T follicular helper cell (primary cell): ENCODE measurements at regions not wholly inside any gene's neighbourhood (a gene's known extent, or its start where the extent isn't known, plus 50 kb on each side); places are given as distances from the start of the nearest gene placed in this dataset.

Experiments used
- DNase-seq: peaks from one replicate; pipeline ENCODE4 v3.0.0-alpha.2; 2020; ENCODE audit warnings: low read depth

DNA sequence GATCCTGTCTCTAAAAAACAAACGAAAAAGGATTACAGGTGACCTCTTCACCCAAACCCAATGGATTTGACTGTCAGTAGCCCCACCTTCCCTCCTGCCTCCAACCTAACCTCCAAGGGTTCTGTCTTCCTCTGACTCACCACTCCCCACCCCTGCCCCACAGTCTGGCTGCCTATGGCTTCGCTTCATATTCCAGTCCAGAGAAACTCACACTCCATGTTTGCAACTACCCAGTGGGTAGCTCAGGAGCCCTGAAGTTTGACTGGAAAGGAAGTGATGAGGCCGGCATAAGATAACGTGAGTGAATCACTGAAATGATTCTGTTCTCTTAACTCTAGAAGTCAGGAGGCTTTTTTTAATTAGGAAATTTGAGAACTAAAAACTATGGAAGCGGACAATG, 303.9 kb downstream of the FOXO1 start:
- DNase-seq, result no peak

DNA sequence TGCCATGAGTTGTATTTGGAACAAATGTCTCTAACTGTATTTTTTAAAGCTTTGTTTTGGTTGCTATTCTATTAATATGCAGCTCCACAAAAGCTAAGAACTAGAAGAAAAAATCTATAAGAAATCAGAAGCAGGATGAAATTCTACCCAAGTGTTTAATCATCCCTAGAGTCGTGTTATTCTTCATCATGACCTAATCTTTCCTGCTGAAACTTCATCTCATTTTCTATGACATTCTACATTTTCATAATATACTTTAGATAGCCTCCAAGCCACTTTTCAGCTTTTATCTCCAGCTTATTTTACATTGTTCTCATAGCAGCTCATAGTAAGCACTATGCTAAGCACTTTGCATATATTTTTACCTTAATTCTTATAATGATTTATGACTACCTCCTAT, 302.8 kb downstream of the FOXO1 start:
- no peak for DNase-seq

DNA sequence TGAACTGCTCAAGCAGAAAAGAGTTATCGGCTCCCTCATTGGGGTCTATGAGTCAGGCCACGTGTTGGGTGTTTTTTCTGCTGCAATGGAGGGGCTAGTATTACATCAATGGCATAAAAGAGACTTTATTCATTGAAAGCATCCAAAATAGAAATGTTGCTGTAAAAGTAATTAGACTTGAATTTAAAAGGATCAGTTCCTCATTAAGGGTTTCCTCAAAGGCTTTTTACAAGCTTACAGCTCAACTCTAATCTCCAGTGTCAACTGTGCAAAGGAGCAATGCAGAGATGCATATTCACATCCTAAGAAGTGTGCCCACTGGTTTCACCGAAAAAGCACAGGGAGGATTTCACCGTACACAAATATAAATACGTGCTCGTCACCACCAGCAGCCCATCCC, 300.3 kb downstream of the FOXO1 start:
- no peak for DNase-seq

DNA sequence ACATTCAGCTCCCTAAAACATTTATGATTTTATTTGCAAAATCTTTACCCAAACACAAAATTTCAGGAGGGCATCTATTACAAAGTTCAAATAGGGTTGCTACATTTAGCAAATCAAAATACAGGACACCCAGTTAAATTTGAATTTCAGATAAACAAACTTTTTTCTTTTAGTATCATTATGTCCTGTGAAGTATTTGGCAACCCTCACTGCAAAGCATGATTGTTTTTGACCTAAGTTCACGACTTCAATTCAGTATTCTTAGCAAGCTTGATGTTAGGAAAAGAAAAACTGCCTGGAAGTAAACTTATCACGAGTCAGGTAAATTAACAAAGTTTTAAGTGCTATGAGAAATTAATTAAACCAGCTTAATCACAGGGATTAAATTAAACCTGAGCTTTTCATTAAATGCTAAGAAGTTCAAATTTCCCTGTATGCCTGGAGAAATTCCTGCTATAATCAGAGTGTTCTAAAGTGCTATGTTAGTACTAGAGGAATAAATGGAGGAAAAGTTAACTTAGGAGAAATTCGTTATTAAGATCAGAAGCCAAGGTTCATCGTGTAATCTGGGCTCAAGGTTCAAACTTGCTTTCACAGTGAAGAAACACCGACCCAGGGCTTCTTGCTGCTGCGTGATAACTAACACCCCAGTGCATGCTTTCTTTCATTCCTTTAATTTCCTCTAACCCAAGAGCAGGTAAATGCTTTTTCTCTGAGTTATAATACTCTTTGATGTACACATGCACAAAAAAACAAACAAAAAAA, 298.1 kb downstream of the FOXO1 start:
- no peak for DNase-seq

DNA sequence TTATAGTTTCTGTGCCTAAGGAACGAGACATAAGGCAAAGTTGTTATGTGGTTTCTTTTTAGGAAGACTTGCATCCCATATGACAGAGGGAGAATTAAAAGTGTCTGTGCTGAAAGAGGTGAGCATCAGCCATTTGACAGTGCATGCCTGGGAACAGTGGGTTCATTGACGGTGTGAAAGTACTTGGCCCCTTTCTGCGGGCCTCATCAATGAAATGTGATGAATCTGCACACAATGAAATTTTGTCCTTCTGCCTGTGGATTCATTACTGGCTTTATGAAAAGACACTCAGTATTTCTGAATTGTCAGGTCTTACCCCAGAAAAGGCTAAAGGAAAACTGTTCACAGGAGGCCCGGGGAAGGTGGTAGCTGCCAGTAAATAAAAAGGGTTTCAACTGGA, 295.8 kb downstream of the FOXO1 start:
- no peak for DNase-seq

DNA sequence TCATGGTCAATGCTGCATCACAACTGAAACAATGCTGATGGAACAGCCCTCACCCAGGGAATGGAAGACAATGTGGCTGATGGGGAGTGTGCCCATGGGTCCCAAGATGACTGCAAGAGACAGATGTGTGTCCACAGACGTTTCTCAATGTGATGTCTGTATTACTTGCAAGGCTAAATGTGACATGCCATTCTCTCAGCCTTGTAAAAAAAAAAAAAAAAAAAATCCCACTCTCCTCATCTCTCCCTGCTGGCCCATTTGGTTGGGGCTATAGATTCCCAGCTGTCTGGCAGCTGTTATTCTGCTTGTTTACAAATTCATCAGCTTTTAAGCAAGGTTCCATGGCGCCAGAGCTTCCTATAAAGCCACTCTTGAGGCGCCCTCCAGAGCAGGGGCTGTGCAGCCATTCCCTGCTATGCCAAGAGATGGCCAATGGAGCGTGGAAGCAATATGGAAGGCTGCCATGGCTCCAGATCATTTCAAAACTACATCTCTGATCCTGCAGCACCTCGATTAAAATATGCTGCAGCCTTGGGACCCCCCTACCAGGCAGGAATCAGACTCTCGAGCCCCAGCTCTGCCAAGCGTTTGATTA, 294.8 kb downstream of the FOXO1 start:
- DNase-seq, result no peak

DNA sequence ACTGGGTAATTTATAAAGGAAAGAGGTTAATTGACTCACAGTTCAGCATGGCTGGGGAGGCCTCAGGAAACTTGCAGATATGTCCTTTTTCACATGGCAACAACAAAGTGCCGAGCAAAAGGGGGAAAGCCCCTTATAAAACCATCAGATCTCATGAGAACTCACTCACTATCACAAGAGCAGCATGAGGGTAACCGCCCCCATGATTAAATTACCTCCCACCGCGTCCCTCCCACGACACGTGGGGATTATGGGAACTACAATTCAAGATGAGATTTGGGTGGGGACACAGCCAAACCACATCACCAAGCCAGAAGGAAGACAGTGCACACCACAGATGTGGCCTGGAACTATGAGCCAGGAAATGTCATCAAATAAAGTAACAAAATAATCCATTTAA, 292.8 kb downstream of the FOXO1 start:
- DNase-seq, result peak; percentile 6

DNA sequence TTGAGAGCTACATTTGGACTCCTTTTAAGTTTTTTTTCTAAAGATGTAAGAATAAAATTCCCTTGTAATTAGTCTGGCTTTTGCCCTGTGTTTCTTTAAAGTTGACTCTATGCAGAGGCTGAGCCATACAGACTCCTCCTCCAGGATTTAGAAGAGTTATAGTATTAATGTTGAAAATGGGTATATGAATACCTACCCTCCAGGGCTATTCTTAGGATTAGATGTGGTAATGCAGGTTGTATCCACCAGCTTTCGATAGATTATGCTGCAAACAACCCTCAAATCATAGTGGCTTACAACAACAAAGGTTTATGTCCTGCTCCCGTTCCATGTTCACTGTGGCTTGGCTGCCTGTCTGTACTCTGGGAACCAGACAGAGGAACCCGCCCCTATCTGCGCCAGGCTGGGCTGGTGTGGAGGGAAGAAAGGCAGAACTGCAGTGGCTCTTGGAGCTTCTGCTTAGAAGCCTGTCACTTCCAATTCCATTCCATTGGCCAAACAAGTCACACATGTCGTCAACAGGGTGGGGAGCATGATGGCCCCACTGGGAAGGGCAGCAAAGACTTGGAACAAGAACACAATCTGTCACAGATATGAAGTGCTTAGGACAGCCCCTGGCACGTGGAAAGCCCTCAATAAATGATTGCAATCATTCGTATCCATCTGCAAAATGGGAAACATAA, 290.8 kb downstream of the FOXO1 start:
- no peak for DNase-seq

DNA sequence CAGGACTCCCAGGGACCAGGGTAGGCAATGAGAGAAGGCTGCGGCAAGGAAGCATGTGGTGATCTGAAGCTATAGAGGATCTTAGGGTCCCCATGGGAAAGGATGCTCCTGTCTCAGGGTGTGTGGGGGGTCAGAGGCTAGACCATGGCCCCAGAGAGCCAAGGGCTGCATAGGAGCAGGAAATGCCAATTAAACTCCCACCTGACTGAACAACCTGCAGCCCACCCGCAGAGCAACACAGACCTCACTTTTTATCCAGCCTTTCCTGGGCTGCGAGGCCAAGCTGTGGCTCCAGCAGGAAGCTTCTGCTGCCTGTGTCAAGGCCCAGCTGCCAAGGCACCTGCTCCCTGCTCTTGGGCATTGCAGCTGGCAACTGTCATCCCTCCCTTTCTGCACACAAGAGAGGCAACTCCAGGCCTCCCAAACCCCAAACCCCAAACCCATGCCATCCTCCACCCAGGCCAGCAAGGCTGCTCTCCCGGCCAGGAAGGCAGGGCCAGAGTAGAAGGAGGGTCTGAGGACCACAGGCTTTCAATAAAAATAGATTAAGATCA, 290.1 kb downstream of the FOXO1 start:
- no peak for DNase-seq

DNA sequence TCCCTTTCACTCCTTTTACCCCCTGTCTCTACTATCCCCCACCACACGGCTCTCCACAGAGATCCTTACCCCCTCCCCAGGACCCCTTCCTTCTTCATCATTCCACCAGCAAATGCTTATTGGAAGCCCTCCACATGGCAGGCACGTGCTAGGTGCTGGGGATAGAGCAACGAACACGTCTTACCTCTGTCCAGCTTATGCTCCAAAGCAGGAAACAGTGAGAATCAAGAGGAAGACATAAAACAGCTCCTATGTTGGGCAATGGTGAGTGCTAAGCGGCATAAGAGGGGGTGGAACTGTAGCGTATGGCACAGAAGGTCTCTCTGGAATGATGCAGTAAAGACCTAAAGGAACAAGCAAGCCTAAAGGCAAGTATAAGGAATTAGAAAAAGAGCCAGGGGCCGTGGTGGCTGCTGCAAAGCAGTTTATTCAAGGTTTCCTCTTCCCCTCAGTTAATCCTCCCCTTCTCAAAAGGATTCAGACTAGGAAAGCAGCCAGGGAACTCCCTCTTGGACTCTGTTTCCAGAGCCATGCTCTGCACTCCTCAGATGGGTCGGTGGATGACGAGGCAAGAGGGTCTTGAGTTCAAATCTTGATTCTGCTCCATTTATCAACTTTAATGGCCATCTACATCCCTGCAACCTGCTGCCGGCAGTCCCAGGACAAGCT, 289.4 kb downstream of the FOXO1 start:
- no peak for DNase-seq

DNA sequence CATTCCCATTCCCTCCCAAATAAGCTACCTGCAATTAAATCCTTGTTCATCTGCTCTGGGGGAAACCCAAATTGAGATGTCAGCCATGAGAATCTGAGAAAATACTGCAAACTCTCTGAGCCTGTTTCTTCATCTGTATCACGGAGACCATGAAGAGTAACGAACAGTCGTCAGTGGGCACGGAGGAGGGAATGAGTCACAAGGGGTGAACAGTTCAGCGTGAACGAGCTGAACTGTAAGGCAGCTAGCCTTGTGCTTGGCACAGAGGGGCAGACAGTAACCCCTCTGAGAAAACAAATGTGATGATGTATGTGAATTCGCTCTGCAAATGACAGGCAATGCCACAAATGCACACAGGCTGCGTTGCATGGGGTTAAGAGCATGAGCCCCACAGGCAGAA, 288.7 kb downstream of the FOXO1 start:
- DNase-seq, result no peak

DNA sequence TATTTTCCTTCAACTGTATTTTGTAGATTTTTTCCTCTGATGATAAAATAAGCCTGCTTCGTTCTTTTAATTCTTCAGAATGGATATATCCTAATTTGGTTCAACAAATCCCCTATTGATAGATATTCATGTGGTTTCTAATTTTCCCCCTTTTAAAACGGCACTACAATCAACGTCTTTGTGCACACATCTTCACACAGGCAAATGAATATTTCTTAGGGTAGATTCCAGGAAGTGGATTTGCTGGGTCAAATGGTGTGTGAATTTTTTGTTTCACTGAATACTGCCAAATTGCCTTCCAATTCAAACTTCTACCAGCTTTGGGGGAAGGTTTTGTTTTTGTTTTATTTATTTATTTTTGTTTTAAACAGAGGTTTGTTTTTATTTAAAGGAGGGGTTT, 287.2 kb downstream of the FOXO1 start:
- no peak for DNase-seq

DNA sequence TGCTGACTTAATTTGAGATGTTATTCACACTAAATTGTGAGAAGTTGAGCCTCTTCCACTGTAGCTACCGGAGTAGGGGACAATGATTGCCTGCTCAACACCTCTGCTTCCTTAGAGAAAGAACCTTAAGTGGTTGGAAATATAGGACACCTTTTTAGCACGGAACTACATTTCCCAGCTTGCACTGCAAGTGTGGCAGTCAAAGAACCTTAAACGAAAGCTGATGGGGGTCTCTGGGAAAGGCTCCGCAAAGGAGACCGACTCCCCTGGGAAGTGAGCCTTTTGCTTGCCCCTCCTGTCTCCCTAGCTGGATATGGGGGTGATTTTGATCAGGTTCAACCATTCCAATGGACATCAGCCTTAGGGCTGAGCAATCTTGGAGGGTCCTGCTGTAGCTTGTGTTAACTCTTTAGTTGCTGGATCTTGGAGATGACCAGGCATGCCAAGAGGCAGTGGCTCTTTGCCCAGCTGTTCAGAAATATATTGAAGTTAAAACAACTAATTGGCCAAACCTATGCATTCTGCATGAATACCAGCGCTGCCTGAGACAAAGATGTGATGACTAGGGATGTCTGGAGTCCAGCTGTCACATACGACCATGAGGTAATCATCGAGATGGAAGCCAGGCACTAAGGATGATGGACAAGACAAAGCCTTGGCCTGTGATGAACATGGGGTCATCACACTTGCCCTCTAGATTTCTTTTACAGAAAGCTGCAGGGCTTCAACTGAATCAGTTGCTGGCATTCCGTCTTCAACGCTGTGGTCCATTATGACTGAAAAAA, 286.5 kb downstream of the FOXO1 start:
- no peak for DNase-seq

DNA sequence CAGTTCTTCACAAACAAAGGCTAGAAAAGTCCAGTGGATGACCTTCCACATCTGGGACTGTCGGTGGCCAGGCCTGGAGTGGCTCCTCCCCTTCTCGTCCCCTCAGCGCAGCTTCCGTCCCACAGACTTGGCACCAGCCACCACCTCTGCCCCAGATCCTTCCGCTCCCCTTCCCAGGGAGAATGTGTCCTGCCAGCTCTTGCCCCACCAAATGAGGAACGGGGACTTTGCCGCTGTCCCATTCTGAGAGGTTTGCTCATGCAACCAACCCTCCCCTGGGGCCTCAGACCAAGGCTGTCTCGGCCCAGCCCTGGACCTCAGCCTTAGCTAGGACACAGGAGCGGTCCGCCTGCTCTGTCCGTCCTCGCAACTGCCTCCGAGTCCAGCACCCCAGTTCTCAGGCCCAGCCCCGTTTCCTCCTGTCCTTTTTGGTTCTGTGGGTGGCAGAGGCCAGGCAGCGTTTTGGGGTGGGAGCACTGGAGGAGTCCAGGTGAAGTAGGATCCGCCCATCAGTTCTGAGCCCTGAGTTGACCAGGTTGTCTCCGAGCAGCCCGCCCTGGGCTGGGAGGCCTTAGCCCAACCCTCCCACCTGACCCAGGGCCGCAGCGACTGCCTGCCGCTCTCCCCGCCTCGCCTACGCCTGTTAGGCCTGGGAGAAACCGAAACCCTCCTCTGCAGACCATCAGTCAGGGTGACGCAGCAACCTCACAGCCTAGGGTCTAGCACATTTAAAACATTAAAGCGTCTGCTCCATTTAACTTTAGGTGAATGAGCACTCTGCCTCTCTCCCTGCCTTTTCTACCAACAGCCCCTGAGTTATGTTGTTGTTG, 284.3 kb downstream of the FOXO1 start:
- no peak for DNase-seq

DNA sequence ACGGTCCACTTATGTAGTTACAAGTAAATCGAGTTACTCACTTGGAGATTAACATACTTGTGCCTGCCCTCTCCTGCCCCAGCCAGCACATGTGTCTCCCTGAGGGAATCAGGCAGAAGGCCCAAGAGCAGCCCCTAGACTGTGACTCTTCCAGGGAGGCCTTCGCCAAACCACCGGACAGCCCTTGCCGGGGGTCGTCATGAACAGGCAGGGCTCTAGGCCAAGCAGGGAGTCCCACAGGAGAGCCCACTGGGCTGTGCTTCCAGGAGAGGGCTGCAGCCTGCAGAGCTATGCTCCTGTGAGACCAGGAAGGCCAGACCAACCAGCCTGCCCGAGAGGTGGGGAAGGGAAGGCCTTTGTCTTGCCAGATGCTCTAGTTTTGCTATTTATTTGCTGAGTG, 283.3 kb downstream of the FOXO1 start:
- no peak for DNase-seq

DNA sequence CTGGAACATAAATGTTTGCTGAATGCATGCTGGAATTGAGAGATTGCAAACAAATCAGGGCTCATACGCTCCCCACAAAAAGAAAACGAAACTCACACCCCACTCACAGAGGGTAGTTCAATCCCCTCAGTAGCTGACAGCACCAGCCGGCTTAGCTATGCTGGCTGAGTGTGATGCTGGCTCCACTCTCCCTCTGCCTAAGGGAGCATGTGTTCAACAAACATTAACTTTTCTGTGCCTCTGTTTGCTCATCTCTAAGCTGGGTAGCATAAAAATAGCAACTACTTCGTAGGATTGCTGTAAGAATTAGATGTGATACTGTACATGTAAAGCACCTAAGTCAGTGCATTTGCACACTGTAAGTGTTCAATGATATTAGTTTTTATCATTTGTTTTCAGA, 282.6 kb downstream of the FOXO1 start:
- DNase-seq, result no peak

DNA sequence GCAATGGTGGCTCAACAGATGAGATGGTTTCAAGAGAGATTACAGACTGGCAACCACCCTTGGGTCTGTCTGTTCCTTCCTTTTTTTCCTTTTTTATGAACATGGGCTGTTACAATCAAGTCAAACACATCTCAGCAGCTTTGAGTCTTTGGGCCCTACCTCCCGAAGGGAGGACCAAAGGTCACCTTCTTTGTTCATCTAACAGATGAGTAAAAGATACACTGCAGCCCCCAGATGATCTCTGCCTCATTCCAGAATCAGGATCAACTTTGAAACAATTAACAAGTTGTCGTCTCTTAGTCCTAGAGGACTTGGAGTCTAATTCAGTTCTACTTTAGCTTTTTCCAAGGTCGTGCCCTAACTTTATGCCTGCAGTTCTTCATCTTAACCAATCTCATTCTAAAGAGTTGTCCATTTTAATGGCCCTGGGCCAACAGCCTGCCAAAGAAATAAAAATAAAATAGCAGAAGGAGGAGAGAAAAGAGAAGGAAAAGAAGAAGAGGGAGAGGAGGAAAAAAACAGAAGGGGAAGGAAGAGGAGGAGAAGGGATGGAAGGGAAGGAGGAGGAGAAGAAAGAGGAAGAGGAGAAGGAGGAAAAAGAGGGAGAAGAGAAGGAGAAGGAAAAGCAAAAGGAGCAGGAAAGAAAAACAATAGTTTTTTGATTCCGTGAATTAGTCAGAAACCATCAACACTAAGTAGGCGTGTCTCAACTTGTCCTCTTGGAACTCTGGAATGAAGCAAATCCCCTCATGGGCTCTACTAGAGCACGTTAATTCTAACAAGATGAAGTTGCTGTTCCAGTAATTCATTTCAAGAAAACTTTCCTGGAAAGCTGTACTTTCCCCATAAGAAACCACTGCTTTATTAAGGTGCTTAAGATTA, 281.2 kb downstream of the FOXO1 start:
- DNase-seq, result no peak

DNA sequence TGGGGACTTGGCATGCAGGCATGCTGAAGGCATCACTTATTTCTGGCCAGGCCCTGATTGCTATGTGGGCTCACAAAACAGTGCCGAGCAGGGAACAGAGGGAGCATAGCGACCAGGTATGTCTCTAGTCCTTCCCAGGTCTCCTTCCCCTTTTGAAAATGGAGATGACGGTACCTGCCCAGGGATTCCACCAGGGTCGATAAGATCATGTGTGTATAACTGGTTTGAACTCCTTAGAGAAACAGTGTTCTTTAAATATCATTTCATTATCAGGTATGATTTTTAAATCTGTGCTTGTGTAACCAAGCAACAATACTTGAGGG, 280.6 kb downstream of the FOXO1 start:
- DNase-seq, result no peak

DNA sequence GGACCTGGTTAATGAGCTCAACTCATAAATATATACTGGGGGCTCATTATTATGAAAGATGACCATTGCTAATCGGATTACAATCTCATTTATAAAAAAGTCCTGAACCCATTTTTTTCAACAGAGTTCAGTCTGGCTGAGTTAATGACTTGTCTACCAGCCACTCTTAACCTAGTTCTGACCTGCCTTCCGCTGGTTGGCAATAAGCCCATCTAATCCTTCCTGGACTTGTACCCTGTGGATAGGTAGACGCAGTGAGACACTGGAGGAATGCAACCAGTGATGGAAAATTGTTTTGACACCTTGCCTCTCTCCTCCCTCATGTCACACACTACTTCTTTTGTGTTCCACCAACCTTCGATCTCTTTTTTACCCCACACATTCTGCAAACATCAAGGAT, 279.9 kb downstream of the FOXO1 start:
- no peak for DNase-seq

DNA sequence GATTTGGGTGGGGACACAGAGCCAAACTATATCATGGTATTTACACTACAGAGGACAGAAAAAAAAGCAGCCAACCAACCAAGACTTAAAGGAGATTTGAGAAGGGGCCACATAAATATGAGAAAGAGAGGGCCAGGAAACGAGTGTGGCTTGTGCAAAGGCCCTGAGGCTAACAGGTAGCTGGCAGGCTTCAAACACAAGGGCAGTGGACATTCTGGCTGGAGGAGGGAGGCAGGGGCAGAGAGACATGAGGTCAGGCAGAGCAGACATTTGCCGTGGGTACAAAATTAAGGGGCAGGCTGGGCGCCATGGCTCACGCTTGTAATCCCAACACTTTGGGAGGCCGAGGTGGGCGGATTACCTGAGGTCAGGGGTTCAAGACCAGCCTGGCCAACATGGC, 278.7 kb downstream of the FOXO1 start:
- DNase-seq, result no peak
